ENCODE measurements at regions not wholly inside any gene's neighbourhood (a gene's known extent, or its start where the extent isn't known, plus 50 kb on each side); places are given as distances from the start of the nearest gene placed in this dataset.

DNA sequence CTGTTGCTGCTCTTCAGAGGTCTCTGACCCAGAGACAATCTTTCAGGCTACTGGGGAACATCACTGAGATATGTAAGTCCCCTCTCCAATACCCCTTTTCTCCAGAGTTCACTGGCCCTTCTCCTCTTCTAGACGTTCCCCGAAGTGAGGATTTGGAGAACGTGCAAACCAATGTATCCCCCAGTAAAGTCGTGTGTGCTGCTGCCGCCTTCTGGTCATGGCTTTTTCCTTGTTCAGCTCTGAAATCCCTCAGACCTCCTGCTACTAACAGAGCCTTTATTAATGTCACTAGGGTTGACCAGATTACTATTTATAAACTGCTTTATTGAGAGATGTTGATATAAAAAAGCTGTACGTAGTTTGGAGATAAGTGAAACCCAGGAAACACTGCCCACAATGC lies 1028.6 kb downstream of the CDH9 start:
- Histone ChIP-seq H4K20me1 (ENCODE audit: control insufficient read depth, insufficient read depth) (no peaks in the 10 kb centered on the region), H3K4me1 (ENCODE audit: control insufficient read depth, insufficient read depth, low read length) (no peaks in the 10 kb centered on the region), H3K9me3 (replicated peaks; ENCODE audit: control insufficient read depth, insufficient read depth, low read length) (no peaks in the 10 kb centered on the region), H3K4me2 (ENCODE audit: control insufficient read depth, insufficient read depth) (no peak overlapping the region), H2AFZ (ENCODE audit: control insufficient read depth, low read depth, low read length) (no peak overlapping the region), H3K27ac (ENCODE audit: control insufficient read depth, insufficient read depth) (no peak overlapping the region), H3K79me2 (ENCODE audit: control insufficient read depth, insufficient read depth, low read length) (no peaks in the 10 kb centered on the region), H3K9ac (ENCODE audit: control insufficient read depth, insufficient read depth, low read length) (no peak overlapping the region), H3K36me3 (ENCODE audit: control insufficient read depth in 2 of 2, insufficient read depth in 2 of 2, low read length in 1 of 2) (no peaks in the 10 kb centered on the region), H3K27me3 (replicated peaks in 1 of 2; ENCODE audit: control insufficient read depth in 2 of 2, insufficient read depth in 2 of 2, low read length in 1 of 2) (no peaks in the 10 kb centered on the region), H3K4me3 (no peak overlapping the region)
- POLR2A ChIA-PET = no interaction called here
- DNase-seq (ENCODE audit: low read depth, low spot score) (no peak), ATAC-seq (no peak), FAIRE-seq (no peak)
- TF ChIP-seq IRF5 (IDR thresholded peaks at IDR 0.05; ENCODE audit: borderline replicate concordance) (no peak), NRF1 (conservative IDR thresholded peaks at IDR 0.05; ENCODE audit: low read depth, low read length) (no peak), BRCA1 (IDR thresholded peaks at IDR 0.05; ENCODE audit: low read depth, low read length) (no peak), WRNIP1 (IDR thresholded peaks at IDR 0.05; ENCODE audit: borderline replicate concordance, low read depth, low read length) (no peak), SMARCA5 (IDR thresholded peaks at IDR 0.05) (no peak)
- TF ChIP-seq, protein P1, sequence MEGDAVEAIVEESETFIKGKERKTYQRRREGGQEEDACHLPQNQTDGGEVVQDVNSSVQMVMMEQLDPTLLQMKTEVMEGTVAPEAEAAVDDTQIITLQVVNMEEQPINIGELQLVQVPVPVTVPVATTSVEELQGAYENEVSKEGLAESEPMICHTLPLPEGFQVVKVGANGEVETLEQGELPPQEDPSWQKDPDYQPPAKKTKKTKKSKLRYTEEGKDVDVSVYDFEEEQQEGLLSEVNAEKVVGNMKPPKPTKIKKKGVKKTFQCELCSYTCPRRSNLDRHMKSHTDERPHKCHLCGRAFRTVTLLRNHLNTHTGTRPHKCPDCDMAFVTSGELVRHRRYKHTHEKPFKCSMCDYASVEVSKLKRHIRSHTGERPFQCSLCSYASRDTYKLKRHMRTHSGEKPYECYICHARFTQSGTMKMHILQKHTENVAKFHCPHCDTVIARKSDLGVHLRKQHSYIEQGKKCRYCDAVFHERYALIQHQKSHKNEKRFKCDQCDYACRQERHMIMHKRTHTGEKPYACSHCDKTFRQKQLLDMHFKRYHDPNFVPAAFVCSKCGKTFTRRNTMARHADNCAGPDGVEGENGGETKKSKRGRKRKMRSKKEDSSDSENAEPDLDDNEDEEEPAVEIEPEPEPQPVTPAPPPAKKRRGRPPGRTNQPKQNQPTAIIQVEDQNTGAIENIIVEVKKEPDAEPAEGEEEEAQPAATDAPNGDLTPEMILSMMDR (IDR thresholded peaks at IDR 0.05 in 2 of 3, conservative IDR thresholded peaks at IDR 0.05 in 1 of 3; ENCODE audit: control insufficient read depth in 2 of 3, extremely low read depth in 1 of 3, insufficient read depth in 1 of 3, low read depth in 3 of 3, low read length in 3 of 3) = peak in 2 of 3 experiments; percentile 26 to 28; a peak in 2 of 6 replicates
- intact Hi-C loops (cut with micrococcal nuclease; ENCODE audit: unreplicated experiment) (loop anchor here (10.0 kb wide), 2 partner anchors 465 to 1375 kb away; no protein-coding TSS in a partner anchor), in situ Hi-C loops (cut with MboI) (no loop called here)
- RAD21 ChIA-PET (ENCODE audit: unreplicated experiment) = no interaction called here
- SMC1A ChIA-PET (ENCODE audit: uncharacterized antibody, unreplicated experiment) = interaction anchor here (1.0 to 1.4 kb wide), 2 partner anchors 197 to 243 kb away, joined by 3 to 4 read pairs; no protein-coding TSS in a partner anchor
- CTCF ChIA-PET = interaction anchor here (0.7 kb wide), 1 partner anchor 426 kb away, joined by 3 read pairs; no protein-coding TSS in a partner anchor
- WGBS (ENCODE audit: insufficient coverage, insufficient replicate concordance, low lambda C conversion rate, missing lambda C conversion rate) = 8% methylated on average over 6 of the region's 6 CpGs
- no TSS peak for BruUV-seq (replicated peaks)
